ENCODE measurements at regions not wholly inside any gene's neighbourhood (a gene's known extent, or its start where the extent isn't known, plus 50 kb on each side); places are given as distances from the start of the nearest gene placed in this dataset.
"Not testable (repeated sequence)": the region's sequence is repeated elsewhere in the genome, so short reads cannot be mapped to it uniquely, and the experiment has no call there.

GRCh38 chr14:44385296-44385695 lies 121.8 kb downstream of the FSCB start:
- not testable (repeated sequence) for DNase-seq

DNA sequence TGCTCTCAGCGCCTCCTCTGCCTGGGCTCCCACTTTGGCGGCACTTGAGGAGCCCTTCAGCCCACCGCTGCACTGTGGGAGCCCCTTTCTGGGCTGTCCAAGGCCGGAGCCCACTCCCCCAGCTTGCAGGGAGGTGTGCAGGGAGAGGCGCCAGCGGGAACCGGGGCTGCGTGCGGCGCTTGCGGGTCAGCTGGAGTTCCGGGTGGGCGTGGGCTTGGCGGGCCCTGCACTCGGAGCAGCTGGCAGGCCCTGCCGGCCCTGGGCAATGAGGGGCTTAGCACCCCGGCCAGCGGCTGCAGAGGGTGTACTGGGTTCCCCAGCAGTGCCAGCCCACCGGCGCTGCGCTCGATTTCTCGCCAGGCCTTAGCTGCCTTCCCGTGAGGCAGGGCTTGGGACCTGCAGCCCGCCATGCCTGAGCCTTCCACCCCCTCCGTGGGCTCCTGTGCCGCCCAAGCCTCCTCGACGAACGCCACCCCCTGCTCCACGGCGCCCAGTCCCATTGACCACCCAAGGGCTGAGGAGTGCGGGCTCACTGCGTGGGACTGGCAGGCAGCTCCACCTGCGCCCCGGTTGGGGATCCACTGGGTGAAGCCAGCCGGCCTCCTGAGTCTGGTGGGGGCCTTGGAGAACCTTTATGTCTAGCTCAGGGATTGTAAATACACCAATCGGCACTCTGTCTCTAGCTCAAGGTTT lies 122.3 kb downstream of the FSCB start:
- not testable (repeated sequence) for DNase-seq

DNA sequence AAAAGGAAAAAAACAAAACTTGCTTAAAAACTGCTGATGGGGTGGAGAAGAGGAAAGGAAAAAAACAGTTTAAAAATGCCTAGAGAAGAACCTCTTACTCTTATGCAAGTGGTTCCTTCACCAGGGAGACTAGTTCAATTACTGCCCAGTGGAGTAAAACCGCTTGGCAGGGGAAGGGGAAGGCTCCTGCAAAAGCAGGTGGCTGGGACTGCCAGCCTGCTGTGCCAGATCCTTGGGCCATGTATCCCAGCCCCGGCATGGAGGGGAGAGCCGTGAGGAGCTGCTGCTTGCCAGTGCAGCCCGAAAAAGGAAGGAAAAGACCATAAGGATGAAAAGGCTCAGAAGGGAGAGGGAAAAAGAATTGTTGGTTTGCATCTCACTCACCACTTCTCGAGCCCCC lies 123.0 kb downstream of the FSCB start:
- no peak for DNase-seq

GRCh38 chr14:44383636-44384035 lies 123.4 kb downstream of the FSCB start:
- DNase-seq = no peak

DNA sequence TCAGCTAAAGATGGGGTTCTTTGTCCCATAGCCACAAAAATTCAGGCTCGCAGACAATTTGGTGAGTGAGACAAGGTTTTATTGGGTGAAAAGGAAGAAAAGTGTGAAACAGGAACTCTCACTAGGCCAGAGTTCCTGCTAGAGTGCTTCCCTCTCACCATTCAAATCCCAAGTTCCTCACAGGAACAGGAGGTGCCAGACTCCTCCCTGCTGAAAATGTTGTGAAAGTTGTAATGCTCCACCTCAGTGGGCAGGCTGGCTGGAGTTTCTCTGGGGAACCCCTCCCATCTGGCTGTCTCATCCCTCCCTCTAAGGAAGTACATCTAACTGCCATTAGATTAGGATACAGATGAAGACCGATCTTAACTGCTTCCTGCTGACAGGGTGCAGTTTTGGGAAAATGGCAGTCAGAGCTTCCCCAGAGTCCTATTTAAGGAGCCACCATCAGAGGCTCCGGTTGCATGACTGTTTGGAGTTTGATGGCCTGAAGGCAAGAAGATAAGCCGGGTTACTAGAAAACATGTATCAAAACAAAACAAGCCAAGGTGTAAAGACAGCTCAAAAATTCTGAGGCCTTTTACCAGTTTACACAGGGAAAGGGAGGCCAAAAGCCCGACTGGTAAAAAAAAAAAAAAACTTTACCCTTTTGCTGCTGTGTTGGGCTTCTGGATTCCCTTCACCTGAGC lies 127.6 kb downstream of the FSCB start:
- no peak for DNase-seq

DNA sequence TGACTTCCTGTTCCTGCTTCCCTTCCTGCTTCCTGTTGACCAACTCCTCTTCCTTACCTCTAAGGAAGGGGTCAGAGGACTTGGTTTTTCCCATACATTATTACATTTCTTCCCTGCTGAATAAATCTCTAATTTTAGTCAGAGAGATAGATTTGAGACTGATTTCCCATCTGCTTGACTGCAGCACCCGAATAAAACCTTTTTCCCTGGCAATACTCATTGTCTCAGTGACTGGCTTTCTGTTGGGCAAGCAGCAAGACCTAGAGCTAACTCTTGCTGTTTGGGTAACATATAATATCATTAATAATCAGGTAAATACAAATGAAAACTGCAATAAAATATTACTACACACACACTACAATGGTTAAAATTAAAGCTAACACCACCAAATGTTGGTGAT lies 132.2 kb downstream of the FSCB start:
- no peak for DNase-seq

DNA sequence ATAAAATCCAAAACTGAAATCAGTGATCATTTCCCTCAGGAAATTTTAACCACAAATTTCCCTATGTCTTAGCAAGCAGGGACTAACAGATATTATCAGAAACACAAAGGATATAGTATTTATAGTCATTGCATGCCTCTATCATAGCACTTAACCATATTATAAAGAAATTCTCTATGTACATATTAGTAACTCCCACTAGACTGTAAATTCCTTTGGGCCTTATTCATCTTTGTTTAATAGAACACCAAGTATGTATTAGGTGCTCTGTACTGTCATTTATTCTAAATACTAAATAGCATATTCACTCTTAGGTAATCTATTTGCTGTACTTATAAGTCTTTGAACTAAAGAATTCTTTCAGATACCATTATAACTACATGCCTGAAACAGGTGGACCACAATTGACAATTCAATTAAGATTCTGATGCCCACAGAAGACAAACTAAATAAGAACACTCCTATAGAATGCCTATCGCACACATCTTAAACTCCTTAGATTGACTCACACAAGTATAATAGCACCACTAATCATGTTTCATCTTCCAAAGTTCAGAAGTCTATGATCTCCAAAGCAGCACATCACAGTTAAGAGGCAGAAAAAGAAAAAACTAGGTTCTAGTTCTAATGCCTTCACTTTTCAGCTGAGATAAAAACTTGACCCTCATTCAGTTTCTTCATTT lies 134.1 kb downstream of the FSCB start:
- no peak for DNase-seq

DNA sequence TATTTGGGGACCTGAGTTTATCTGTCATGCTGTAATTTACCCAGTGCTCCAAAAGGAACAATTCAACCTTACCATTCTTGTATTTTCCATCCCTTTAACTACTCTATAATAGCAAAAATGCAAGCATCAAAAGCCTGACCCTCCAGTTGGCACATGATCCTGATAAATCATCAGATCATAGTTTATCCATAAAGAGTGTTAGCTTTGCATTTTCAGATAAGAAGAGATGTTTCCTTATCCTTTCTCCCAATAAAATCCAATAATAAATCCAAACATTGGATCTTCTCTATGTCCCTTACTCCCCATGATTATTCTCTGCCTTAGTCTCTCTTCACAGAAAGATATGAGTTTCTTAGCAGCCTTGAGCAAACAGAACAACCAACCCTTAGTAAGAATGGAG lies 134.9 kb downstream of the FSCB start:
- DNase-seq = no peak

- no peak for DNase-seq
Measured at GRCh38 chr14:44370727-44371126, 136.4 kb downstream of the FSCB start.

- no peak for DNase-seq
Measured at GRCh38 chr14:44369401-44370123, 137.5 kb downstream of the FSCB start.

DNA sequence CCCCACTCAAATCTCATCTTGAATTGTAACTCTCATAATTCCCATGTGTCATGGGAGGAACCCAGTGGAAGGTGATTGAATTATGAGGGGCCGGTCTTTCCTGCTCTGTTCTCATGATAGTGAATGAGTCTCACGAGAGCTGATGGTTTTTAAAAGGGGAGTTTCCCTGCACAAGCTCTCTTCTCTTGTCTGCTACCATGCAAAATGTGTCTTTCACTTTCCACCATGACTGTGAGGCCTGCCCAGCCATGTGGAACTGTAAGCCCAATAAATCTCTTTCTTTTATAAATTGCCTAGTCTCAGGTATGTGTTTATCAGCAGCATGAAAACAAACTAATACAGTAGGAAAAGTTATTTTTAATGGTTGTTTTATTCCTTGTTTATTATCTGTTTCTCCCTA lies 146.0 kb downstream of the FSCB start:
- no peak for DNase-seq

GRCh38 chr14:44353805-44354204 lies 153.3 kb downstream of the FSCB start:
- no peak for DNase-seq

GRCh38 chr14:44352201-44352600 lies 154.9 kb downstream of the FSCB start:
- no peak for DNase-seq

GRCh38 chr14:44347316-44347715 lies 159.8 kb downstream of the FSCB start:
- no peak for DNase-seq

DNA sequence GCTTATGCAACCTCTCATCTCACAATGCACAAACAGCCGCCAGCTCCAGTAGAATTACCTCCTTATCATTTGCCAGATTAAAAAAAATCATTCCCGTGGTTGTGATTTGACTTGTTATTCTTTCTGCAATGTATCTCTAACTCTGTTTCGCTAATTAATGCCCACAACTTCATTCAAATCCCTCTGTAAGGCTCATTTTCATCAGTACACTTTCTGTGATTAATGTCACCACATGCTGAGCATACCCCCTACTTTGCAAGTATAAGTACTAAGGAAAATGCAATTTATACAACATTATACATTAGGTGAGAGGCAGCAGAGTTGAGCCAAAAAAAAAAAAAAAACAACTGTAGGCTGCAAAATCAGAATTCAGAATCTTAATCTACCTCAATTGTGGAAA lies 166.0 kb downstream of the FSCB start:
- no peak for DNase-seq

DNA sequence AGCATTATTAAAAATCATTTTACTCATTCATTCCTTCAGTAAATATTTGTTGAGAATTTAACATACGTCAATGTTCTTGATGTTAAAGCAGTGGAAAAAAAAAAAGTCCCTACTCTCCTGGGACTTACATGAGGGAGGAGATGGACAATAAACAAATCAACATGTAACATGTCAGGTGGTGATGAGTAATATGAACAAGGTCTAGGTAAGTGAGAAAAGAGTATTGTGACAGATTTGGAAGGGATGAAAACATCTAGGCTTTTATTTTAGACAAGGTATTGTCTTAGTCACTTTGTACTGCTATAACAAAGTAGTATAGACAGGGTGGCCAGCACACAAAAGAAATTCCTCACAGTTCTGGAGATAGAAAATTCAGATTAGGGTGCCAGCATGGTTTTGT lies 167.2 kb downstream of the FSCB start:
- DNase-seq = no peak

DNA sequence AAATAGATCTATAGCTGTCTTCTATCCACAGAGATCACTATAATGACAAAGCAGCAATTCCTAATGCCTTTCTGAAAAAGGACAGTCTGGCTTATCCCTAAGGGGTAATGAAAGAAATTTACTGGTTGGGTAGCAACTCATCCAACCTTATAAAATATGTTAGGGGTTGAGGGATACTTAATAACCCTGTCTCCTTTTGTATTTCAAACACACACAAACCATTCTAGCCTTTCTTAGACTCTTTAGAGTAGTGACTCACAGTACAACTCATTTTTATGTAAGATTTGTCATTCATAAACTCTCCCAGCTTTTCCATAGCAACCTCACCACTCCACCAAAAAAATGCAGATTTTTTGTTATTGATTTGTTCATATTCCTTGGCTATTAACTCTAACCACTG lies 167.9 kb downstream of the FSCB start:
- DNase-seq = no peak

GRCh38 chr14:44317441-44317746 lies 189.7 kb downstream of the FSCB start:
- DNase-seq = no peak

GRCh38 chr14:44316647-44317440 lies 190.2 kb downstream of the FSCB start:
- DNase-seq = peak; percentile 82

DNA sequence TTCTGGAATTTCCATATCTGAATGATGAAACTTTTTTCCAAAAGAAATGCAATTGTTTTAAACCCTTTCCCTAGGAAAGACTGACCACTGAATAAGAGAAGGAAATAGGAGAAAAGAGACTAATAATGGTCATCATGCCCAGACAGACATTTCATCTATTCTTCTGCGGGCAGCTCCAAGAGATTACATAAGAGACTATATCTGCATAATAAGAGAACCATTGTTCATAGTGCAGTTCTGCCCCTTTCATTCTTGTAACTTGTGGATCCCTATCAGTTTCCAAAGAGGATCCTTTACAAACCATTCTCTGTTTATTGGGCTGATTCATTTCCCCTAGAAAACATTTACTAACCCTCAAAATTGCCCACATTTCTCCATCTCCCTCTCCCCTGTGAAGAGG lies 197.8 kb downstream of the FSCB start:
- no peak for DNase-seq

GRCh38 chr14:44300916-44301315 lies 206.2 kb downstream of the FSCB start:
- no peak for DNase-seq

GRCh38 chr14:44297437-44297836 lies 209.6 kb downstream of the FSCB start:
- no peak for DNase-seq

DNA sequence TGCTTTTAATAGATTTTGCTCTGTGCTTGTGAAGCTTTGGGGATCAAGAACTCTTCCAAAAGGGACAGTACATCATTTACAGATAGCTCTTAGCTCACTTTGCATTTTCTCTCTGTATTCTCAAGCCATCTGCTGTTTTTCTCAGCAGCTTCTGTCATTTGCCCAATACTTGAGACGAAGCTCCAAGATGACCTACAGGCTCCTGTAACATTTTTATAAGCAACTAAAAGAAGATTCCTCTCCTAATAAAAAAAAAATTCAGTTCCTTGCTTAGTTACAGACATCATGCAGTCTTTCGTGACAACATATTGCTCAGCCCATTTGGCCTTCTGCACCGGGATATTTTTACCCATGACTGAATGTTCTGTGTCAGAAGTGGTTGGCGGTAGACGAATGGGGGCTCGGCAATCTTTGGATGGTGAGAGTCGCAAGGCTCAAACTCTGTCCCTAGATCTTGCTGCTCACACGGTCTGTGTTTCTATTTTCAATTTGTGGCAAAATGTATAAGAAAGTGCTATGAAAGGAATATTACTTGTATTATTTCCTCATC lies 215.6 kb downstream of the FSCB start:
- DNase-seq = no peak

All from islet precursor cell (in vitro differentiated cells).